CD4-positive, alpha-beta T cell (primary cell): ENCODE measurements at regions not wholly inside any gene's neighbourhood (a gene's known extent, or its start where the extent isn't known, plus 50 kb on each side); places are given as distances from the start of the nearest gene placed in this dataset.

ENCODE experiments used
- ATAC-seq: fragments of 200-7000 bp; cut with Tn5 transposase; one replicate; pipeline ENCODE4 v1.10.0; 2022; ENCODE audit warnings: mild to moderate bottlenecking; ENCODE audit not compliant: poor library complexity
- CTCF ChIA-PET: fragments of 350-600 bp; sonication (Branson Sonifier 250); formaldehyde crosslinking; loops from one replicate; lab custom pipeline; 2021; ENCODE audit warnings: antibody characterized with exemption, inconsistent platforms; lab: Charles Lee
- POLR2A ChIA-PET: fragments of 350-600 bp; sonication (Branson Sonifier 250); formaldehyde crosslinking; loops from one replicate; lab custom pipeline; 2021; ENCODE audit warnings: antibody characterized with exemption, inconsistent platforms; lab: Charles Lee
- DNase-seq, 14 experiments: peaks; one replicate each; pipeline ENCODE4 v3.0.0-alpha.2; 2013 to 2020; ENCODE audit warnings: mixed read lengths in 2 of 14
- H3K27ac ChIP-seq, 2 donors: one replicate each; pipeline versions ENCODE4 v1.5.1 to v1.7.0; 2013; ENCODE audit warnings: low read length in 2 of 2, low read depth in 1 of 2, mild to moderate bottlenecking in 1 of 2
- H3K27me3 ChIP-seq, 2 experiments: 1 replicate in 1 of 2; 2 replicates in 1 of 2; pipeline versions ENCODE4 v1.6.1 to v1.7.0; 2013; ENCODE audit warnings: low read length in 2 of 2, control low read depth in 1 of 2, mild to moderate bottlenecking in 1 of 2, moderate library complexity in 1 of 2; ENCODE audit not compliant: insufficient read depth in 2 of 2, control insufficient read depth in 1 of 2
- H3K36me3 ChIP-seq: one replicate; pipeline ENCODE4 v1.6.1; 2013; ENCODE audit warnings: low read length, control low read depth; ENCODE audit not compliant: insufficient read depth
- H3K4me1 ChIP-seq: one replicate; pipeline ENCODE4 v1.6.1; 2013; ENCODE audit warnings: low read length, control low read depth; ENCODE audit not compliant: insufficient read depth
- H3K4me3 ChIP-seq: one replicate; pipeline ENCODE4 v1.5.1; 2013; ENCODE audit warnings: mild to moderate bottlenecking, low read length, moderate library complexity
- H3K9me3 ChIP-seq, 2 experiments: 1 replicate in 1 of 2; 2 replicates in 1 of 2; pipeline versions ENCODE4 v1.6.1 to v1.7.0; 2013; ENCODE audit warnings: low read length in 2 of 2, mild to moderate bottlenecking in 2 of 2, control low read depth in 1 of 2, moderate library complexity in 1 of 2; ENCODE audit not compliant: control insufficient read depth in 1 of 2, insufficient read depth in 1 of 2
- H3K27ac Mint-ChIP-seq: one replicate; pipeline ENCODE4 v1.8.0; 2020; ENCODE audit warnings: mixed read lengths
- H3K27me3 Mint-ChIP-seq: one replicate; pipeline ENCODE4 v1.8.0; 2021; ENCODE audit warnings: mixed read lengths
- H3K36me3 Mint-ChIP-seq: one replicate; pipeline ENCODE4 v1.8.0; 2021; ENCODE audit warnings: low read depth, mixed read lengths
- H3K4me1 Mint-ChIP-seq: one replicate; pipeline ENCODE4 v1.8.0; 2021; ENCODE audit warnings: low read depth, mixed read lengths
- H3K4me3 Mint-ChIP-seq: one replicate; pipeline ENCODE4 v1.8.0; 2020; ENCODE audit warnings: mild to moderate bottlenecking, mixed read lengths
- H3K9me3 Mint-ChIP-seq: one replicate; pipeline ENCODE4 v1.8.0; 2020; ENCODE audit warnings: mixed read lengths
- CTCF ChIP-seq: fragments of 200-600 bp; IDR thresholded peaks from one replicate; pipeline ENCODE4 v1.8.0; 2022; ENCODE audit warnings: antibody characterized with exemption, mild to moderate bottlenecking
- intact Hi-C, 2 experiments: fragments of 100-400 bp; cut with DNase I in 1 of 2; cut with micrococcal nuclease in 1 of 2; formaldehyde crosslinking; loops; one replicate each; pipeline versions ENCODE4 v1.15.1 to v1.9.0; 2023 to 2025; cut with DNase I, micrococcal nuclease

- CTCF ChIA-PET, result no interaction called here
- H3K27ac ChIP-seq, result no peak overlapping the region
- H3K4me1 ChIP-seq, result no peaks in the 10 kb centered on the region
- H3K4me1 Mint-ChIP-seq, result no peaks in the 10 kb centered on the region
- H3K27me3 ChIP-seq, result no peaks in the 10 kb centered on the region
- no peak overlapping the region for H3K4me3 ChIP-seq
- H3K9me3 ChIP-seq, result peaks cover 0 to 5% of the 10 kb centered on the region in 2 experiments
- H3K27me3 Mint-ChIP-seq, result no peaks in the 10 kb centered on the region
- DNase-seq, result no peak
- no peak for ATAC-seq
- TF ChIP-seq CTCF, result no peak
- H3K27ac Mint-ChIP-seq, result no peak overlapping the region
- intact Hi-C loops, result no loop called here
- peaks cover 5% of the 10 kb centered on the region for H3K9me3 Mint-ChIP-seq
- H3K36me3 Mint-ChIP-seq, result no peaks in the 10 kb centered on the region
- POLR2A ChIA-PET, result no interaction called here
- H3K4me3 Mint-ChIP-seq, result no peak overlapping the region
- no peaks in the 10 kb centered on the region for H3K36me3 ChIP-seq
These were observed 828.1 kb downstream of the OLFM4 start for GRCh38 chr13:53856573-53857195.

GRCh38 chr13:53863520-53863919, 834.9 kb downstream of the OLFM4 start:
- CTCF ChIA-PET, result no interaction called here
- no peak overlapping the region for H3K27ac Mint-ChIP-seq

GRCh38 chr13:53873558-53873957, 844.9 kb downstream of the OLFM4 start:
- Mint-ChIP-seq H3K27ac (no peak overlapping the region), H3K27me3 (no peaks in the 10 kb centered on the region), H3K9me3 (peaks cover 7% of the 10 kb centered on the region), H3K4me1 (no peaks in the 10 kb centered on the region), H3K4me3 (no peak overlapping the region), H3K36me3 (no peaks in the 10 kb centered on the region)
- CTCF ChIA-PET, result no interaction called here
- TF ChIP-seq CTCF, result no peak
- POLR2A ChIA-PET, result no interaction called here
- no peak overlapping the region for H3K4me3 ChIP-seq
- H3K9me3 ChIP-seq, result peaks cover 0 to under 1% of the 10 kb centered on the region in 2 experiments
- no peaks in the 10 kb centered on the region for H3K4me1 ChIP-seq
- no peaks in the 10 kb centered on the region for H3K27me3 ChIP-seq
- DNase-seq (peak in 1 of 14 experiments; percentile 3), ATAC-seq (no peak)
- no peak overlapping the region for H3K27ac ChIP-seq
- H3K36me3 ChIP-seq, result no peaks in the 10 kb centered on the region
- intact Hi-C loops, result no loop called here

More at GRCh38 chr13:53863520-53863919, 834.9 kb downstream of the OLFM4 start:
- no peaks in the 10 kb centered on the region for H3K4me1 Mint-ChIP-seq
- no peaks in the 10 kb centered on the region for H3K27me3 Mint-ChIP-seq
- Histone ChIP-seq H3K27me3 (no peaks in the 10 kb centered on the region), H3K9me3 (peaks cover 3% of the 10 kb centered on the region in 2 experiments), H3K4me3 (no peak overlapping the region), H3K27ac (no peak overlapping the region), H3K36me3 (no peaks in the 10 kb centered on the region), H3K4me1 (no peaks in the 10 kb centered on the region)
- H3K4me3 Mint-ChIP-seq, result no peak overlapping the region
- H3K9me3 Mint-ChIP-seq, result peaks cover 6% of the 10 kb centered on the region
- no peaks in the 10 kb centered on the region for H3K36me3 Mint-ChIP-seq
- intact Hi-C loops, result no loop called here
- no peak for TF ChIP-seq CTCF
- DNase-seq (no peak), ATAC-seq (no peak)
- POLR2A ChIA-PET, result no interaction called here
